SK-N-SH treated with all-trans-retinoic acid at 6 μM for 48 hours (cell line): ENCODE measurements at regions not wholly inside any gene's neighbourhood (a gene's known extent, or its start where the extent isn't known, plus 50 kb on each side); places are given as distances from the start of the nearest gene placed in this dataset.

Experiments used
- ARNTL ChIP-seq: fragments of 450-650 bp; formaldehyde crosslinking; IDR thresholded peaks from 2 replicates; pipeline ENCODE4 v1.5.0; 2020; ENCODE audit warnings: low read depth, mild to moderate bottlenecking, moderate library complexity, borderline replicate concordance
- CSRNP3 ChIP-seq: fragments of 250-450 bp; sonication (Bioruptor Pico); IDR thresholded peaks from 2 replicates; pipeline ENCODE4 v1.5.1; 2021; ENCODE audit warnings: mild to moderate bottlenecking, moderate library complexity
- TOX ChIP-seq: fragments of 250-450 bp; sonication (Bioruptor Pico); IDR thresholded peaks from 2 replicates; pipeline ENCODE4 v1.8.0; 2021; ENCODE audit warnings: mild to moderate bottlenecking, moderate library complexity, borderline replicate concordance
- ZFP3 ChIP-seq: fragments of 250-450 bp; sonication (Bioruptor Pico); IDR thresholded peaks from 2 replicates; pipeline ENCODE4 v1.5.0; 2020; ENCODE audit warnings: mild to moderate bottlenecking, moderate library complexity
- ZFP30 ChIP-seq: fragments of 450-650 bp; formaldehyde crosslinking; IDR thresholded peaks from 2 replicates; pipeline ENCODE4 v1.5.0; 2022; ENCODE audit warnings: mild to moderate bottlenecking, moderate library complexity
- TF ChIP-seq, protein P1 (sequence below): fragments of 250-450 bp; sonication (Bioruptor Pico); IDR thresholded peaks from 2 replicates; pipeline ENCODE4 v1.8.0; 2020; ENCODE audit warnings: mild to moderate bottlenecking, moderate library complexity, borderline replicate concordance

GRCh38 chr2:41949883-41950665 is 97.7 kb upstream of the PKDCC start:
- TF ChIP-seq TOX (CRISPR knock-in tag) (no peak), ZFP30 (CRISPR knock-in tag) (no peak), CSRNP3 (CRISPR knock-in tag) (no peak), ARNTL (CRISPR knock-in tag) (no peak), ZFP3 (CRISPR knock-in tag) (no peak)
- TF ChIP-seq, protein P1, sequence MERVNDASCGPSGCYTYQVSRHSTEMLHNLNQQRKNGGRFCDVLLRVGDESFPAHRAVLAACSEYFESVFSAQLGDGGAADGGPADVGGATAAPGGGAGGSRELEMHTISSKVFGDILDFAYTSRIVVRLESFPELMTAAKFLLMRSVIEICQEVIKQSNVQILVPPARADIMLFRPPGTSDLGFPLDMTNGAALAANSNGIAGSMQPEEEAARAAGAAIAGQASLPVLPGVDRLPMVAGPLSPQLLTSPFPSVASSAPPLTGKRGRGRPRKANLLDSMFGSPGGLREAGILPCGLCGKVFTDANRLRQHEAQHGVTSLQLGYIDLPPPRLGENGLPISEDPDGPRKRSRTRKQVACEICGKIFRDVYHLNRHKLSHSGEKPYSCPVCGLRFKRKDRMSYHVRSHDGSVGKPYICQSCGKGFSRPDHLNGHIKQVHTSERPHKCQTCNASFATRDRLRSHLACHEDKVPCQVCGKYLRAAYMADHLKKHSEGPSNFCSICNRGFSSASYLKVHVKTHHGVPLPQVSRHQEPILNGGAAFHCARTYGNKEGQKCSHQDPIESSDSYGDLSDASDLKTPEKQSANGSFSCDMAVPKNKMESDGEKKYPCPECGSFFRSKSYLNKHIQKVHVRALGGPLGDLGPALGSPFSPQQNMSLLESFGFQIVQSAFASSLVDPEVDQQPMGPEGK, result no peak
